GM06990 (cell line): ENCODE measurements at regions not wholly inside any gene's neighbourhood (a gene's known extent, or its start where the extent isn't known, plus 50 kb on each side); places are given as distances from the start of the nearest gene placed in this dataset.
A peak's percentile ranks its signal among the peaks of the same experiment; 100 is the strongest.

ENCODE experiments used
- DNase-seq: peaks from one replicate; pipeline ENCODE4 v3.0.0-alpha.2; 2011; ENCODE audit not compliant: insufficient read length; ENCODE audit errors: extremely low read depth
- H3K27me3 ChIP-seq: replicated peaks from 2 replicates; pipeline ENCODE4 v1.6.0; 2011; ENCODE audit warnings: low read length; ENCODE audit not compliant: control insufficient read depth, insufficient read depth
- H3K36me3 ChIP-seq: 2 replicates; pipeline ENCODE4 v1.5.1; 2011; ENCODE audit warnings: low read length; ENCODE audit not compliant: control insufficient read depth, insufficient read depth
- H3K4me3 ChIP-seq: replicated peaks from 2 replicates; pipeline ENCODE4 v1.5.1; 2011; ENCODE audit warnings: low read depth, mild to moderate bottlenecking, control low read depth, low read length
- CTCF ChIP-seq: IDR thresholded peaks from 2 replicates; pipeline ENCODE4 v1.5.1; 2011; ENCODE audit warnings: low read length, control low read depth, mild to moderate bottlenecking, inconsistent platforms; ENCODE audit not compliant: insufficient read depth, poor library complexity, severe bottlenecking

- Histone ChIP-seq H3K27me3 (no peaks in the 10 kb centered on the region), H3K4me3 (no peak overlapping the region), H3K36me3 (no peaks in the 10 kb centered on the region)
- TF ChIP-seq CTCF = no peak
- no peak for DNase-seq
Measured at GRCh38 chr9:90256345-90256744, 386.3 kb downstream of the DIRAS2 start.

- peak; percentile 10 for DNase-seq
- no peak for TF ChIP-seq CTCF
- H3K27me3 ChIP-seq = no peaks in the 10 kb centered on the region
- no peaks in the 10 kb centered on the region for H3K36me3 ChIP-seq
- no peak overlapping the region for H3K4me3 ChIP-seq
Measured at GRCh38 chr9:90259311-90260246, 383.0 kb downstream of the DIRAS2 start.

GRCh38 chr9:90261698-90262097 lies 380.9 kb downstream of the DIRAS2 start:
- Histone ChIP-seq H3K36me3 (no peaks in the 10 kb centered on the region), H3K27me3 (no peaks in the 10 kb centered on the region; the same call in 1 of the 2 replicates), H3K4me3 (no peak overlapping the region)
- no peak for TF ChIP-seq CTCF
- DNase-seq = no peak

GRCh38 chr9:90268613-90269012 lies 374.0 kb downstream of the DIRAS2 start:
- Histone ChIP-seq H3K27me3 (no peaks in the 10 kb centered on the region; the same call in 1 of the 2 replicates), H3K4me3 (no peak overlapping the region), H3K36me3 (no peaks in the 10 kb centered on the region)
- no peak for DNase-seq
- TF ChIP-seq CTCF = no peak

GRCh38 chr9:90271707-90272106 lies 370.9 kb downstream of the DIRAS2 start:
- no peaks in the 10 kb centered on the region for H3K36me3 ChIP-seq
- no peak for DNase-seq
- no peak for TF ChIP-seq CTCF
- H3K4me3 ChIP-seq = no peak overlapping the region
- H3K27me3 ChIP-seq = no peaks in the 10 kb centered on the region; the same call in 1 of the 2 replicates
